GM18517 (cell line): ENCODE measurements at regions not wholly inside any gene's neighbourhood (a gene's known extent, or its start where the extent isn't known, plus 50 kb on each side); places are given as distances from the start of the nearest gene placed in this dataset.

Experiments
- ATAC-seq: cut with Tn5 transposase; IDR thresholded peaks from one replicate; pipeline ENCODE4 v1.9.1; 2021; ENCODE audit warnings: mild to moderate bottlenecking, moderate library complexity; ENCODE audit not compliant: unreplicated experiment

- ATAC-seq: no peak
Observed at GRCh38 chr1:102084771-102085535, 88.2 kb upstream of the OLFM3 start.

- ATAC-seq: no peak
Observed at GRCh38 chr1:102083192-102083591, 86.5 kb upstream of the OLFM3 start.

GRCh38 chr1:102074874-102075273 is 78.1 kb upstream of the OLFM3 start:
- no peak for ATAC-seq

GRCh38 chr1:102071451-102071850 is 74.7 kb upstream of the OLFM3 start:
- no peak for ATAC-seq

GRCh38 chr1:102050556-102050955 is 53.8 kb upstream of the OLFM3 start:
- no peak for ATAC-seq

GRCh38 chr1:102047724-102048123 is 51.0 kb upstream of the OLFM3 start:
- ATAC-seq: no peak
